Liver (tissue), 7 donors: ENCODE measurements at regions not wholly inside any gene's neighbourhood (a gene's known extent, or its start where the extent isn't known, plus 50 kb on each side); places are given as distances from the start of the nearest gene placed in this dataset.
"Not testable (repeated sequence)": the region's sequence is repeated elsewhere in the genome, so short reads cannot be mapped to it uniquely, and the experiment has no call there.

Experiments
- DNase-seq: peaks from one replicate; pipeline ENCODE4 v3.0.0-alpha.2; 2017; ENCODE audit warnings: low spot score
- H3K27ac ChIP-seq, 2 donors: one replicate each; pipeline ENCODE4 v1.7.0; 2013; ENCODE audit warnings: inconsistent platforms in 2 of 2, low read length in 2 of 2, control low read depth in 1 of 2, low read depth in 1 of 2, mild to moderate bottlenecking in 1 of 2
- H3K27me3 ChIP-seq, 4 donors: one replicate each; pipeline versions ENCODE4 v1.6.1 to v1.7.0; 2013; ENCODE audit warnings: low read length in 3 of 4, inconsistent platforms in 1 of 4, mild to moderate bottlenecking in 1 of 4, moderate library complexity in 1 of 4; ENCODE audit not compliant: control insufficient read depth in 4 of 4, insufficient read depth in 4 of 4
- H3K36me3 ChIP-seq, 4 donors: one replicate each; pipeline versions ENCODE4 v1.6.1 to v1.7.0; 2013; ENCODE audit warnings: low read length in 3 of 4, mild to moderate bottlenecking in 3 of 4, low read depth in 1 of 4, moderate library complexity in 1 of 4; ENCODE audit not compliant: control insufficient read depth in 4 of 4, insufficient read depth in 3 of 4
- H3K4me1 ChIP-seq, 4 donors: one replicate each; pipeline versions ENCODE4 v1.6.1 to v1.7.0; 2013; ENCODE audit warnings: low read length in 3 of 4, mild to moderate bottlenecking in 3 of 4, moderate library complexity in 1 of 4; ENCODE audit not compliant: control insufficient read depth in 4 of 4, insufficient read depth in 4 of 4
- H3K4me3 ChIP-seq, 3 donors: one replicate each; pipeline versions ENCODE4 v1.6.1 to v1.7.0; 2013; ENCODE audit warnings: low read length in 3 of 3, control low read depth in 1 of 3, low read depth in 1 of 3, mild to moderate bottlenecking in 1 of 3
- H3K9ac ChIP-seq, 2 donors: one replicate each; pipeline ENCODE4 v1.7.0; 2013; ENCODE audit warnings: low read length in 2 of 2, mild to moderate bottlenecking in 2 of 2, moderate library complexity in 2 of 2, control low read depth in 1 of 2, low read depth in 1 of 2
- H3K9me3 ChIP-seq, 4 donors: one replicate each; pipeline versions ENCODE4 v1.6.1 to v1.7.0; 2013; ENCODE audit warnings: low read length in 3 of 4; ENCODE audit not compliant: control insufficient read depth in 4 of 4
- REST ChIP-seq: IDR thresholded peaks from 2 replicates; pipeline ENCODE4 v1.6.1; 2016; ENCODE audit warnings: antibody characterized with exemption, mild to moderate bottlenecking
- RXRA ChIP-seq, 2 donors: IDR thresholded peaks; 2 replicates each; pipeline ENCODE4 v1.6.1; 2017 to 2018; ENCODE audit warnings: antibody characterized with exemption in 2 of 2, mild to moderate bottlenecking in 1 of 2
- SP1 ChIP-seq: IDR thresholded peaks from 2 replicates; pipeline ENCODE4 v1.6.1; 2018; ENCODE audit warnings: antibody characterized with exemption, mild to moderate bottlenecking
- WGBS: extraction: QIAGEN DNeasy Blood & Tissue Kit; methylation state at CpG from one replicate; pipeline ENCODE4 v1.1.7; 2013; 5-methylcytosine and 5-hydroxymethylcytosine counted together
- donor health status: healthy.
- donor health status: healthy.
- donor health status: healthy.
- donor health status: healthy.

GRCh38 chr2:230619491-230619890 lies 93.2 kb upstream of the CAB39 start:
- Histone ChIP-seq H3K27ac (no peak overlapping the region), H3K4me1 (no peaks in the 10 kb centered on the region), H3K9me3 (no peaks in the 10 kb centered on the region), H3K4me3 (no peak overlapping the region), H3K9ac (no peak overlapping the region), H3K27me3 (no peaks in the 10 kb centered on the region), H3K36me3 (no peaks in the 10 kb centered on the region)
- DNase-seq, result no peak
- WGBS, result 89% methylated on average over 8 of the region's 8 CpGs
- no peak for TF ChIP-seq REST

GRCh38 chr2:230625220-230625619 lies 87.4 kb upstream of the CAB39 start:
- H3K27ac ChIP-seq, DNase-seq, H3K4me1 ChIP-seq, H3K36me3 ChIP-seq, H3K4me3 ChIP-seq, H3K9me3 ChIP-seq, H3K9ac ChIP-seq, H3K27me3 ChIP-seq: not testable (repeated sequence)
- 90% methylated on average over 4 of the region's 4 CpGs for WGBS

GRCh38 chr2:230627091-230627490 lies 85.6 kb upstream of the CAB39 start:
- H3K27ac ChIP-seq, DNase-seq, H3K27me3 ChIP-seq, H3K9ac ChIP-seq, H3K4me1 ChIP-seq, H3K4me3 ChIP-seq, H3K36me3 ChIP-seq, H3K9me3 ChIP-seq: not testable (repeated sequence)
- 96% methylated on average over 4 of the region's 4 CpGs for WGBS

- H3K9me3 ChIP-seq, result no peaks in the 10 kb centered on the region
- no peak overlapping the region for H3K27ac ChIP-seq
- 69% methylated on average over 16 of the region's 16 CpGs for WGBS
- H3K9ac ChIP-seq, result no peak overlapping the region
- no peak overlapping the region for H3K4me3 ChIP-seq
- no peak for DNase-seq
- no peaks in the 10 kb centered on the region for H3K36me3 ChIP-seq
- TF ChIP-seq SP1 (no peak), RXRA (IDR thresholded peaks at IDR 0.05) (no peak)
- no peaks in the 10 kb centered on the region for H3K27me3 ChIP-seq
- H3K4me1 ChIP-seq, result no peaks in the 10 kb centered on the region
Observed at GRCh38 chr2:230627806-230628724, 84.6 kb upstream of the CAB39 start.
